ENCODE measurements at regions not wholly inside any gene's neighbourhood (a gene's known extent, or its start where the extent isn't known, plus 50 kb on each side); places are given as distances from the start of the nearest gene placed in this dataset.

DNA sequence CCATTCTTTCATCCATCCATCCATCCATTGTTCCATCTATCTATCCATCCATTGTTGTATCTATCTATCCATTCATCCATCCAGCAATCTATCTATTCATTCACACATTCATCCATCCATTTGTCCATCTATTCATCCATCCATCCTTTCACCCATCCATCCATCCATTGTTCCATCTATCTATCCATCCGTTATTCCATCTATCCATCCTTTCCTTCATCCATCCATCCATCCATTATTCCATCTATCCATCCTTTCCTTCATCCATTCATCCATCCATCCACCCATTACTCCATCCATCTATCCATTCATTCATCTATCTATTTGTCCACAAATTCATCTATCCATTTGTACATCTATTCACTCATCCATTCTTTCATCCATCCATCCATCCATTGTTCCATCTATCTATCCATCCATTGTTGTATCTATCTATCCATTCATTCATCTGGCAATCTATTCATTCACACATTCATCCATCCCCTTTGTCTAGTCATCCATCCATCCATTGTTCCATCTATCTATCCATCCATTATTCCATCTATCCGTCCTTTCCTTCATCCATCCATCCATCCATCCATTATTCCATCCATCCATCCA lies 65.9 kb upstream of the ANO1 start:
- TF ChIP-seq, protein P1, sequence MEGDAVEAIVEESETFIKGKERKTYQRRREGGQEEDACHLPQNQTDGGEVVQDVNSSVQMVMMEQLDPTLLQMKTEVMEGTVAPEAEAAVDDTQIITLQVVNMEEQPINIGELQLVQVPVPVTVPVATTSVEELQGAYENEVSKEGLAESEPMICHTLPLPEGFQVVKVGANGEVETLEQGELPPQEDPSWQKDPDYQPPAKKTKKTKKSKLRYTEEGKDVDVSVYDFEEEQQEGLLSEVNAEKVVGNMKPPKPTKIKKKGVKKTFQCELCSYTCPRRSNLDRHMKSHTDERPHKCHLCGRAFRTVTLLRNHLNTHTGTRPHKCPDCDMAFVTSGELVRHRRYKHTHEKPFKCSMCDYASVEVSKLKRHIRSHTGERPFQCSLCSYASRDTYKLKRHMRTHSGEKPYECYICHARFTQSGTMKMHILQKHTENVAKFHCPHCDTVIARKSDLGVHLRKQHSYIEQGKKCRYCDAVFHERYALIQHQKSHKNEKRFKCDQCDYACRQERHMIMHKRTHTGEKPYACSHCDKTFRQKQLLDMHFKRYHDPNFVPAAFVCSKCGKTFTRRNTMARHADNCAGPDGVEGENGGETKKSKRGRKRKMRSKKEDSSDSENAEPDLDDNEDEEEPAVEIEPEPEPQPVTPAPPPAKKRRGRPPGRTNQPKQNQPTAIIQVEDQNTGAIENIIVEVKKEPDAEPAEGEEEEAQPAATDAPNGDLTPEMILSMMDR (IDR thresholded peaks at IDR 0.05) = no peak
- TF ChIP-seq POLR2A (IDR thresholded peaks at IDR 0.05) (no peak), EP300 (IDR thresholded peaks at IDR 0.05) (no peak)

Measured in ovary (tissue), 3 donors.